ENCODE measurements at regions not wholly inside any gene's neighbourhood (a gene's known extent, or its start where the extent isn't known, plus 50 kb on each side); places are given as distances from the start of the nearest gene placed in this dataset.

- BruUV-seq (replicated peaks), result no TSS peak
- Histone ChIP-seq H4K8ac (ENCODE audit: low read depth in 2 of 2, low read length in 2 of 2) (no peak overlapping the region), H3K9me1 (ENCODE audit: insufficient read depth, low read length) (no peaks in the 10 kb centered on the region), H3K23ac (ENCODE audit: low read depth, low read length) (no peak overlapping the region), H3K14ac (replicated peaks; ENCODE audit: low read depth, low read length) (no peak overlapping the region), H3K4me2 (ENCODE audit: low read depth, low read length) (no peak overlapping the region), H3K36me3 (ENCODE audit: control insufficient read depth, insufficient read depth, low read length) (no peaks in the 10 kb centered on the region), H2AFZ (replicated peaks; ENCODE audit: low read length, poor library complexity) (no peak overlapping the region), H3K9me3 (ENCODE audit: control insufficient read depth, insufficient read depth, low read length) (no peaks in the 10 kb centered on the region), H3K4ac (ENCODE audit: low read depth, low read length) (no peak overlapping the region), H4K20me1 (ENCODE audit: insufficient read depth, low read length) (no peaks in the 10 kb centered on the region), H2AK5ac (ENCODE audit: low read depth, low read length) (no peak overlapping the region), H4K5ac (ENCODE audit: low read depth, low read length) (no peak overlapping the region), H2BK120ac (ENCODE audit: low read depth, low read length) (no peak overlapping the region), H2BK5ac (ENCODE audit: low read depth, low read length, poor library complexity, severe bottlenecking) (no peak overlapping the region), H3K4me3 (ENCODE audit: insufficient read depth, low read depth, low read length) (no peak overlapping the region), H4K91ac (ENCODE audit: insufficient read depth, low read depth, low read length) (no peak overlapping the region), H3K27me3 (ENCODE audit: control insufficient read depth, insufficient read depth, low read length) (no peaks in the 10 kb centered on the region; the same call in 1 of the 2 replicates), H3K27ac (ENCODE audit: insufficient read depth, low read length) (no peak overlapping the region), H3K4me1 (ENCODE audit: control insufficient read depth, insufficient read depth, low read length) (no peaks in the 10 kb centered on the region), H2BK15ac (ENCODE audit: low read depth, low read length) (no peak overlapping the region), H2AK9ac (replicated peaks; ENCODE audit: low read depth, low read length, poor library complexity) (no peak overlapping the region), H3K56ac (ENCODE audit: extremely low read depth, insufficient read depth, low read length) (no peak overlapping the region), H3K9ac (ENCODE audit: low read depth, low read length) (no peak overlapping the region), H3K18ac (ENCODE audit: low read depth, low read length) (no peak overlapping the region), H2BK20ac (ENCODE audit: low read depth, low read length) (no peak overlapping the region), H3K79me1 (ENCODE audit: low read depth in 1 of 2, low read length in 2 of 2) (no peaks in the 10 kb centered on the region)
- TF ChIP-seq NFE2L2 (IDR thresholded peaks at IDR 0.05; ENCODE audit: low read depth, low read length) (no peak), MXI1 (IDR thresholded peaks at IDR 0.05; ENCODE audit: borderline replicate concordance, low read depth, low read length) (no peak), USF2 (IDR thresholded peaks at IDR 0.05; ENCODE audit: low read depth, low read length) (no peak), RCOR1 (IDR thresholded peaks at IDR 0.05; ENCODE audit: insufficient replicate concordance, low read length) (no peak), FOS (IDR thresholded peaks at IDR 0.05; ENCODE audit: low read depth, low read length) (no peak), SMC3 (IDR thresholded peaks at IDR 0.05; ENCODE audit: low read depth, low read length) (no peak), ELK1 (IDR thresholded peaks at IDR 0.05; ENCODE audit: borderline replicate concordance, low read depth, low read length) (no peak), BHLHE40 (IDR thresholded peaks at IDR 0.05; ENCODE audit: low read depth, low read length) (no peak), MAFK (IDR thresholded peaks at IDR 0.05; ENCODE audit: low read depth, low read length) (no peak), RFX5 (IDR thresholded peaks at IDR 0.05; ENCODE audit: low read depth, low read length) (no peak)
- TF ChIP-seq, protein P1, sequence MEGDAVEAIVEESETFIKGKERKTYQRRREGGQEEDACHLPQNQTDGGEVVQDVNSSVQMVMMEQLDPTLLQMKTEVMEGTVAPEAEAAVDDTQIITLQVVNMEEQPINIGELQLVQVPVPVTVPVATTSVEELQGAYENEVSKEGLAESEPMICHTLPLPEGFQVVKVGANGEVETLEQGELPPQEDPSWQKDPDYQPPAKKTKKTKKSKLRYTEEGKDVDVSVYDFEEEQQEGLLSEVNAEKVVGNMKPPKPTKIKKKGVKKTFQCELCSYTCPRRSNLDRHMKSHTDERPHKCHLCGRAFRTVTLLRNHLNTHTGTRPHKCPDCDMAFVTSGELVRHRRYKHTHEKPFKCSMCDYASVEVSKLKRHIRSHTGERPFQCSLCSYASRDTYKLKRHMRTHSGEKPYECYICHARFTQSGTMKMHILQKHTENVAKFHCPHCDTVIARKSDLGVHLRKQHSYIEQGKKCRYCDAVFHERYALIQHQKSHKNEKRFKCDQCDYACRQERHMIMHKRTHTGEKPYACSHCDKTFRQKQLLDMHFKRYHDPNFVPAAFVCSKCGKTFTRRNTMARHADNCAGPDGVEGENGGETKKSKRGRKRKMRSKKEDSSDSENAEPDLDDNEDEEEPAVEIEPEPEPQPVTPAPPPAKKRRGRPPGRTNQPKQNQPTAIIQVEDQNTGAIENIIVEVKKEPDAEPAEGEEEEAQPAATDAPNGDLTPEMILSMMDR (conservative IDR thresholded peaks at IDR 0.05; ENCODE audit: low read depth, low read length), result no peak
- ATAC-seq (ENCODE audit: low read depth) (no peak), DNase-seq (no peak)
- ChIA-PET POLR2A (ENCODE audit: unreplicated experiment) (no interaction called here), CTCF (interaction anchor here (0.6 kb wide), 1 partner anchor 394 kb away, joined by 3 read pairs; no protein-coding TSS in a partner anchor)
- no CpG with 5 or more reads among the region's 2 CpGs for WGBS, 2 experiments (ENCODE audit: extremely low coverage in 2 of 2, insufficient read length in 1 of 2)
- in situ Hi-C loops (cut with MboI; ENCODE audit: low sequenced_read_pairs), result no loop called here
- intact Hi-C loops (cut with micrococcal nuclease), result no loop called here
- dilution Hi-C loops (cut with HindIII; ENCODE audit: low sequenced_read_pairs, unreplicated experiment), result no loop called here
These were observed 88.5 kb upstream of the SSTR4 start for GRCh38 chr20:22946596-22946995.
